Activated T-helper 2 cell treated with anti-CD3 and anti-CD28 coated beads, Interferon-gamma antibody, Interleukin-2, Interleukin-4, amounts not matched to agents 10 μg/mL and 5 μg/mL and 100 μg/mL, durations not matched to agents 14 hours and 24 hours and 36 hours (primary cell): ENCODE measurements at regions not wholly inside any gene's neighbourhood (a gene's known extent, or its start where the extent isn't known, plus 50 kb on each side); places are given as distances from the start of the nearest gene placed in this dataset.
"Not testable (repeated sequence)": the region's sequence is repeated elsewhere in the genome, so short reads cannot be mapped to it uniquely, and the experiment has no call there.

Source experiments
- DNase-seq: peaks from one replicate; pipeline ENCODE4 v3.0.0; 2021; ENCODE audit warnings: low spot score
- H3K27ac Mint-ChIP-seq: one replicate; pipeline ENCODE4 v1.8.0; 2021; ENCODE audit warnings: mixed read lengths
- H3K27me3 Mint-ChIP-seq: one replicate; pipeline ENCODE4 v1.8.0; 2021; ENCODE audit warnings: low read depth, mixed read lengths
- H3K36me3 Mint-ChIP-seq: one replicate; pipeline ENCODE4 v1.8.0; 2021; ENCODE audit warnings: low read depth, mixed read lengths
- H3K4me1 Mint-ChIP-seq: one replicate; pipeline ENCODE4 v1.8.0; 2021; ENCODE audit warnings: low read depth, mixed read lengths
- H3K4me3 Mint-ChIP-seq: one replicate; pipeline ENCODE4 v1.8.0; 2021; ENCODE audit warnings: low read depth, mild to moderate bottlenecking, moderate library complexity, mixed read lengths
- H3K9me3 Mint-ChIP-seq: one replicate; pipeline ENCODE4 v1.8.0; 2021; ENCODE audit warnings: mixed read lengths
- intact Hi-C: fragments of 100-400 bp; cut with micrococcal nuclease; formaldehyde crosslinking; loops from one replicate; pipeline ENCODE4 v1.15.1; 2023

DNA sequence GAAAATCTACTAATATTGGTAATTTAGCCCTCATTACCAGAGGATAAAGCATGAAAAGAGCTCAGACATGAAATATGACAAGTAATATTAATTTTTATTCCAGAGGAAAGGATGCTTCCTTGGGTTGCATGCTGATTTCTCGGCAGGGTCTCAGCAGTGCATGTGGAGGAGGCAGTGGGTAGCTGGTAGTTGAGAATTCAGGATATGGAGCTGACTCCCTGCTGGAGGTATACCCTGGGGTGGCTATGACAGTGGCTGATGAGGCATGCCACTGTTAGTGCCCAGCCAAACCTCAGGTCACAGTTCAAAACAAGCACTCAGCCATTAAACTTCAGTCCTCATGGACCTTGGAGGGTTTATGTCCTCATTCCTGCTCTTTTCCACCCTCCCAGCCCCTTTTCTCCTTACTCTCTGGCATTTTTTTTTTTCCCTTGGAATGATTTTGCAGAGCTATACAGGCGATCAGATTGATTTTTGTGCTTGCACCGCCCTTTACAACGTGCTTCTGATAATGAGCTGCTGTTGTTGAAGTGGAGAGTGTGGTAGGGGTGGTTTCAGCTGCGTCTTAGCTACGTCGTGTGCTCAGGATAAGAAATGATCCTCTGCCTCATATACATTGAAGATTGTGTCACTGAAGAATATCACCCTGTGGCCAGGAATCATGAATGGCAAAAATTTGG is 761.9 kb upstream of the MMS22L start:
- Mint-ChIP-seq H3K9me3 (no peaks in the 10 kb centered on the region), H3K27ac (no peak overlapping the region), H3K4me1 (no peaks in the 10 kb centered on the region), H3K4me3 (no peak overlapping the region), H3K36me3 (no peaks in the 10 kb centered on the region), H3K27me3 (no peaks in the 10 kb centered on the region)
- intact Hi-C loops = no loop called here
- DNase-seq = no peak

- intact Hi-C loops = no loop called here
- Mint-ChIP-seq H3K4me3 (no peak overlapping the region), H3K27ac (no peak overlapping the region), H3K27me3 (no peaks in the 10 kb centered on the region), H3K36me3 (no peaks in the 10 kb centered on the region), H3K9me3 (no peaks in the 10 kb centered on the region), H3K4me1 (no peaks in the 10 kb centered on the region)
- DNase-seq = no peak
Observed at GRCh38 chr6:98047164-98047563, 764.1 kb upstream of the MMS22L start.

- no peak overlapping the region for H3K27ac Mint-ChIP-seq
- no peak for DNase-seq
- H3K4me1 Mint-ChIP-seq = no peaks in the 10 kb centered on the region
- intact Hi-C loops = no loop called here
- no peaks in the 10 kb centered on the region for H3K9me3 Mint-ChIP-seq
- H3K36me3 Mint-ChIP-seq = no peaks in the 10 kb centered on the region
- H3K4me3 Mint-ChIP-seq = no peak overlapping the region
- H3K27me3 Mint-ChIP-seq = no peaks in the 10 kb centered on the region
Observed at GRCh38 chr6:98047871-98048270, 764.9 kb upstream of the MMS22L start.

- H3K27ac Mint-ChIP-seq = no peak overlapping the region
- H3K27me3 Mint-ChIP-seq = no peaks in the 10 kb centered on the region
- H3K9me3 Mint-ChIP-seq = no peaks in the 10 kb centered on the region
- intact Hi-C loops = no loop called here
- no peak overlapping the region for H3K4me3 Mint-ChIP-seq
- no peak for DNase-seq
- no peaks in the 10 kb centered on the region for H3K36me3 Mint-ChIP-seq
- no peaks in the 10 kb centered on the region for H3K4me1 Mint-ChIP-seq
Observed at GRCh38 chr6:98054453-98054852, 771.4 kb upstream of the MMS22L start.

DNA sequence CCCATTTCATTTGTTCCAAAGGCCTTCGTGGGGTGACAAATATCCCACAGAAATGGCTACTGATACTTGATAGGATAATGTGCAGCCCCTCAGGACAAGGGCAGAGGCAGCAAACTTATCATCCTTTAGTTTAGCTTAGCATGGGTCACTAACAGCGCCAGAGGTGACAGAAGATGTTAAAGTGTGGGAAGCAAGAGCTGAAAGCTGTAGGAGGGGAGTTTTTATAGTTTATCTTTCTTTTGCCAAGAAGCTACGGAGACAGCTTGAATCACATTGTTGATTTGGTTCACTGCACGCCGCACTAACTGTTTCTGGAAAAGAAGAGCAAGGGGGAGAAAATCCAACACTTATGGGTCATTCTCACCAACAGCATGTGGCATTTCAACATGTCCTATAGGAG is 773.9 kb upstream of the MMS22L start:
- no peak overlapping the region for H3K4me3 Mint-ChIP-seq
- no peaks in the 10 kb centered on the region for H3K9me3 Mint-ChIP-seq
- no peaks in the 10 kb centered on the region for H3K27me3 Mint-ChIP-seq
- intact Hi-C loops = no loop called here
- DNase-seq = no peak
- no peaks in the 10 kb centered on the region for H3K4me1 Mint-ChIP-seq
- H3K27ac Mint-ChIP-seq = no peak overlapping the region
- H3K36me3 Mint-ChIP-seq = no peaks in the 10 kb centered on the region

GRCh38 chr6:98067375-98067774 is 767.0 kb upstream of the POU3F2 start:
- Mint-ChIP-seq H3K36me3 (no peaks in the 10 kb centered on the region), H3K27ac (no peak overlapping the region), H3K4me1 (no peaks in the 10 kb centered on the region), H3K27me3 (no peaks in the 10 kb centered on the region), H3K4me3 (no peak overlapping the region), H3K9me3 (no peaks in the 10 kb centered on the region)
- no peak for DNase-seq
- intact Hi-C loops = no loop called here

GRCh38 chr6:98088537-98088936 is 745.8 kb upstream of the POU3F2 start:
- H3K27me3 Mint-ChIP-seq, intact Hi-C loops, H3K27ac Mint-ChIP-seq, H3K36me3 Mint-ChIP-seq, H3K4me3 Mint-ChIP-seq, DNase-seq, H3K4me1 Mint-ChIP-seq, H3K9me3 Mint-ChIP-seq: not testable (repeated sequence)

DNA sequence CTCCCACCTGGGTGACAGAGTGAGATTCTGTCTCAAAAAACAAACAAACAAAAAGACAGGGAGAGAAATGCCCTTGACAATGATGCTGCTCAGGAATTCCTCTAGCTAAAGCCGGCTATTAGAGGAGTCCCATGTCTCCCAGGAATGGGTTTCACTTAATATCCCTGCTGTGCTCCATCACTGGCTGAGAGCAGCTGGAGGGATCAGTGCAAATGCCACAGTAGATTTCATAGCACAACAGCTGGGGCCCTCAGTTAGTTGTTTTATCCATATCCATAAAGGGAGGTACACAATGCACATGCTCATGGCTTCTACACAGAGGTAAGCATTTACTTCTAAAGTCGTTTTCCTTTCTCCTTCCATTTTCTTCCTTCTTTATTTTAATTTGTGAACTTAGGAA is 742.0 kb upstream of the POU3F2 start:
- Mint-ChIP-seq H3K27me3 (no peaks in the 10 kb centered on the region), H3K4me1 (no peaks in the 10 kb centered on the region), H3K4me3 (no peak overlapping the region), H3K27ac (no peak overlapping the region), H3K9me3 (no peaks in the 10 kb centered on the region), H3K36me3 (no peaks in the 10 kb centered on the region)
- intact Hi-C loops = no loop called here
- DNase-seq = no peak

DNA sequence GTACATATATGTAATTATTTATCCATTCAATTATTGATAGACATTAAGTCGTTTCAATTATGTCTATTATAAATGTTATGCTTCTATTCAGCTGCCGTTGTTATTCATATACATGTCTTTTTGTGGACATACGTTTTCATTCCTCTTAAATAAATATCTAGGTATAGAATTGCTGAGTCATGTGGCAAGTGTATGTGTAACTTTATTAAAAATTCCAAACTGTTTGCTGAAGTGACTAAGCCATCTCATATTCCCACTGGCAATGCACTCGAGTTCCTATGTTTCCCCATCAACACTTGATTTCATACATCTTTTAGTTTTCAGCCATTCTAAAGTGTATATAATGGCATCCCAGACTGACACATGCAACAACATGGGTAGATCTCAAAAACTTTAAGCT is 739.7 kb upstream of the POU3F2 start:
- Mint-ChIP-seq H3K4me1 (no peaks in the 10 kb centered on the region), H3K4me3 (no peak overlapping the region), H3K27ac (no peak overlapping the region), H3K9me3 (no peaks in the 10 kb centered on the region), H3K27me3 (no peaks in the 10 kb centered on the region), H3K36me3 (no peaks in the 10 kb centered on the region)
- intact Hi-C loops = no loop called here
- no peak for DNase-seq

DNA sequence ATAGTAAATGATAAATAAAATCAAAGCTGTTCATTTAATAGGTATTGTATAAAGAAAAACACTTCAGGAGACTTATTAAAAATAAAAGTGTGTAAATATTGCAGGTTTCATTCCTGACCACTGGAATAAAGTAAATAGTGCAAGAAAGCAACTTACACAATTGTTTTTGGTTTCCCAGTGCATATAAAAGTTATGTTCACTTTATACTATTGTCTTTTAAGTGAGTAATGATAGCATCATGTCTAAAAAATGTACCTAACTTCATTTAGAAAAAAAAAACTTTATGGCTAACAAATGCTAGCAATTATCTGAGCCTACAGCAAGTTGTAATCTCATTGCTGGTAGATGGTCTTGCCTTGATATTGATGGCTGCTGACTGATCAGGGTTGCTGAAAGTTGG is 726.6 kb upstream of the POU3F2 start:
- Mint-ChIP-seq H3K9me3 (peaks cover 12% of the 10 kb centered on the region), H3K27me3 (no peaks in the 10 kb centered on the region), H3K4me3 (no peak overlapping the region), H3K4me1 (no peaks in the 10 kb centered on the region), H3K27ac (no peak overlapping the region), H3K36me3 (no peaks in the 10 kb centered on the region)
- intact Hi-C loops = no loop called here
- DNase-seq = no peak

DNA sequence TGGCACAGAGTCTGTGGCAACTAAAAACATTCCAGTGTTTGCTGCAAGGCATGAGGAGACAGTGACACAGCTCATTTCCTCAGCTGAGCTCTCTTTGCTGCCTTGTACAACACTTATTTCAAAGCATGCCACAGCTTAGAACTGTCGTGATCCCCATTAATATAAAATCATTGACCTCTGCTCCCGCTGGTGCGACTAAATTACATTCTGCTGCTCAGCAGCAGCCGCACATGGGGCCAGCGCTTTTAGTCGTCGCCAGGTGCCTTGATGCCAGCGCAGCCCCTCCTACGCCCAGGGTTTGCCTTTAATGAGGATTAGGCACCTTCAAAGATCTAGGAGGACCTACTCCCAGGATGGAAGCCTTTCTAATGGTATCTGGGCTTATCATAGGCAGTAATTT is 717.9 kb upstream of the POU3F2 start:
- H3K27me3 Mint-ChIP-seq = no peaks in the 10 kb centered on the region
- H3K4me1 Mint-ChIP-seq = no peaks in the 10 kb centered on the region
- no peaks in the 10 kb centered on the region for H3K9me3 Mint-ChIP-seq
- DNase-seq = no peak
- no peaks in the 10 kb centered on the region for H3K36me3 Mint-ChIP-seq
- no peak overlapping the region for H3K27ac Mint-ChIP-seq
- intact Hi-C loops = no loop called here
- H3K4me3 Mint-ChIP-seq = no peak overlapping the region

- H3K4me3 Mint-ChIP-seq = no peak overlapping the region
- intact Hi-C loops = no loop called here
- no peaks in the 10 kb centered on the region for H3K9me3 Mint-ChIP-seq
- DNase-seq = no peak
- H3K4me1 Mint-ChIP-seq = no peaks in the 10 kb centered on the region
- no peaks in the 10 kb centered on the region for H3K36me3 Mint-ChIP-seq
- no peaks in the 10 kb centered on the region for H3K27me3 Mint-ChIP-seq
- H3K27ac Mint-ChIP-seq = no peak overlapping the region
Observed at GRCh38 chr6:98117068-98117467, 717.3 kb upstream of the POU3F2 start.

GRCh38 chr6:98118397-98119045 is 715.9 kb upstream of the POU3F2 start:
- Mint-ChIP-seq H3K27ac (no peak overlapping the region), H3K36me3 (no peaks in the 10 kb centered on the region), H3K4me3 (no peak overlapping the region), H3K9me3 (no peaks in the 10 kb centered on the region), H3K4me1 (no peaks in the 10 kb centered on the region), H3K27me3 (no peaks in the 10 kb centered on the region)
- intact Hi-C loops = no loop called here
- no peak for DNase-seq

DNA sequence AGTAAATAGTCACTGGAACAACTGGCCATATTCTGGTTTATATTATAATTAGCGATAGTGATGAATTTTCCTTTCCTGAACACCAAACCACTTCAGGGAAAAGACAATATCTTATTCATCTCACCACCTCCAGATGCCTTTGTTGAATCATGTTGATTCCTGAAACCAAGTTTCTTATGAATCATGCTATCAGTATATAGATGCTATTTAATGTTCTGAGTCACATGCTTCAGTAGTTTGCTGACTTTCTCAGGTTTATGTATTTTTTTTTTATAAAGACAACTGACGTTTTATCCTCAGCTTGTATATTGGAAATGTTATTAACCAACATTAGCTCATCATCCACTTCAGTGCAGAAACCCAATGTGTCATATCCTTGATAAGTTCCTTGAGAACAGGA is 710.2 kb upstream of the POU3F2 start:
- no peaks in the 10 kb centered on the region for H3K27me3 Mint-ChIP-seq
- no peaks in the 10 kb centered on the region for H3K36me3 Mint-ChIP-seq
- H3K4me3 Mint-ChIP-seq = no peak overlapping the region
- H3K9me3 Mint-ChIP-seq = no peaks in the 10 kb centered on the region
- H3K27ac Mint-ChIP-seq = no peak overlapping the region
- intact Hi-C loops = no loop called here
- no peak for DNase-seq
- H3K4me1 Mint-ChIP-seq = no peaks in the 10 kb centered on the region
